ENCODE measurements at regions not wholly inside any gene's neighbourhood (a gene's known extent, or its start where the extent isn't known, plus 50 kb on each side); places are given as distances from the start of the nearest gene placed in this dataset.

- H3K4me3 ChIP-seq (ENCODE audit: low read depth, low read length): no peak overlapping the region
- DNase-seq (ENCODE audit: low read depth): no peak
- TF ChIP-seq, protein P1, sequence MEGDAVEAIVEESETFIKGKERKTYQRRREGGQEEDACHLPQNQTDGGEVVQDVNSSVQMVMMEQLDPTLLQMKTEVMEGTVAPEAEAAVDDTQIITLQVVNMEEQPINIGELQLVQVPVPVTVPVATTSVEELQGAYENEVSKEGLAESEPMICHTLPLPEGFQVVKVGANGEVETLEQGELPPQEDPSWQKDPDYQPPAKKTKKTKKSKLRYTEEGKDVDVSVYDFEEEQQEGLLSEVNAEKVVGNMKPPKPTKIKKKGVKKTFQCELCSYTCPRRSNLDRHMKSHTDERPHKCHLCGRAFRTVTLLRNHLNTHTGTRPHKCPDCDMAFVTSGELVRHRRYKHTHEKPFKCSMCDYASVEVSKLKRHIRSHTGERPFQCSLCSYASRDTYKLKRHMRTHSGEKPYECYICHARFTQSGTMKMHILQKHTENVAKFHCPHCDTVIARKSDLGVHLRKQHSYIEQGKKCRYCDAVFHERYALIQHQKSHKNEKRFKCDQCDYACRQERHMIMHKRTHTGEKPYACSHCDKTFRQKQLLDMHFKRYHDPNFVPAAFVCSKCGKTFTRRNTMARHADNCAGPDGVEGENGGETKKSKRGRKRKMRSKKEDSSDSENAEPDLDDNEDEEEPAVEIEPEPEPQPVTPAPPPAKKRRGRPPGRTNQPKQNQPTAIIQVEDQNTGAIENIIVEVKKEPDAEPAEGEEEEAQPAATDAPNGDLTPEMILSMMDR (IDR thresholded peaks at IDR 0.05; ENCODE audit: insufficient read depth, low read depth, low read length): no peak
Observed at GRCh38 chr2:76080154-76080553, 369.4 kb upstream of the GCFC2 start.

DNA sequence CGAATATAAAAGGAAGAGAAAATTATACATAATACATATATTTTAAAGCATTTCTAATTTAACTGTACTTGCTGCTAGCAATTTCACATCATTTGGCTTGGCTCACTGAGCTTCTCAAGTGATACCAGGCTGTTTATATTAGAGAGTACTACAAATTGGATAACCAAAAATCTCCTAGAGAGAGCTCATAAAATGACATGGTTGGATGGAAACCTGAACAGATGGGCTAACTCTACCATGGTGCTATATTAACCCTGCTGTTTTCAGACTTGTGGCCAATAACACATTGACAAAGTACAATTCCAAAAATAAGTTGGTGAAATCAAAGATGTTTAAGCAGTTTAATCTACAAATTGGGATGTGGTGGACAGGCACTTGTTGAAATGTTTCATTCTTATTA lies 364.4 kb upstream of the GCFC2 start:
- TF ChIP-seq, protein P1 (IDR thresholded peaks at IDR 0.05; ENCODE audit: insufficient read depth, low read depth, low read length): no peak
- DNase-seq (ENCODE audit: low read depth): no peak
- H3K4me3 ChIP-seq (ENCODE audit: low read depth, low read length): no peak overlapping the region

DNA sequence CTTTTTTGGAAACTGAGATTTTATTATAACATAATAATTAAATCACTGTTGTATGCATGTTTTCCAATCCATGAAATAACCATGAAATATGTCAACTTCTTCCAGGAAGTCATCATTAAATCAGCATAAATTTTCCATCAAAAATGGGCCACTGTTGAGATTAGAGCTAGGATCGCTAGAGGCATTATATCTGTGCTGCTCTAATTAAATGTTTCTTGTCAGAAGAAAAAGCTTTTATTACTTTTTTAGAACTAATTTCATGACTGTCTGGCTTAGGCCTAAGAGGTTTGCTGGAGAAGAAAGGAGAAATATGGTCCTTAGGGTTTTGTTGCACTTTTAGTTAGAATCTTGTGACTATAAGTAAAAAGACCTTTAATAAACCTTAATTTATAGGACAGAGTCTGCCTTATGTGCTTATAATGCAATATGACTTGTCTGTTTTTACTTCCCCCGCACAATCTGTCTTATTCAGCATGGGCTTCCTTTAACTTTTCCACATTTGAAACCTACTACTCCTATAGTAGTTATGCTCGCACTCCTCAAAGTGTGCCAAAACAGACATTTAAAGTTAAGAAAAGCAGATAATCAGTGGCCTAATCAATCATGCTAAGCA lies 363.4 kb upstream of the GCFC2 start:
- TF ChIP-seq, protein P1 (IDR thresholded peaks at IDR 0.05; ENCODE audit: insufficient read depth, low read depth, low read length): no peak
- no peak for DNase-seq (ENCODE audit: low read depth)
- H3K4me3 ChIP-seq (ENCODE audit: low read depth, low read length): no peak overlapping the region

- H3K4me3 ChIP-seq (ENCODE audit: low read depth, low read length): no peak overlapping the region
- TF ChIP-seq, protein P1 (IDR thresholded peaks at IDR 0.05; ENCODE audit: insufficient read depth, low read depth, low read length): no peak
- DNase-seq (ENCODE audit: low read depth): no peak
Observed at GRCh38 chr2:76050196-76050595, 339.5 kb upstream of the GCFC2 start.

DNA sequence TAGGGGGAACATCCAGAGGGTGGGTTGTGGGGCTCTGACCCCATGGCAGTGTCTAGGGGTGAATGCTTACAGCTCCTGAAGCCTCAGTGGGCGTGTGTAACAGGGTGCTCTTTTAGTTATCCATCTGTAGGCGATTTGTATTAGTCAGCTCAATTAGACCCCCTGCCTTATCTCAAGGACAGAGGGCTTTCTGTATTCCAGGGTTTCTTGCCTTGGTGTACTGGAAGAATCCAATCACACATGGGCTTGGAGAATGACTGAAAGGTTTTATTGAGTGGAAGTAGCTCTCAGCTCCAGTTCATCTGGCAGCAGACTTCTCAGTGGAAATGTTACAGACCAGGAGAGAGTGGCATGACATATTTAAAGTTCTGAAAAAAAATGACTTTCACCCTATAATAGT lies 334.0 kb upstream of the GCFC2 start:
- TF ChIP-seq, protein P1 (IDR thresholded peaks at IDR 0.05; ENCODE audit: insufficient read depth, low read depth, low read length): no peak
- DNase-seq (ENCODE audit: low read depth): no peak
- H3K4me3 ChIP-seq (ENCODE audit: low read depth, low read length): no peak overlapping the region

GRCh38 chr2:76039505-76039904 lies 328.8 kb upstream of the GCFC2 start:
- H3K4me3 ChIP-seq (ENCODE audit: low read depth, low read length): no peak overlapping the region
- DNase-seq (ENCODE audit: low read depth): no peak
- TF ChIP-seq, protein P1 (IDR thresholded peaks at IDR 0.05; ENCODE audit: insufficient read depth, low read depth, low read length): no peak

DNA sequence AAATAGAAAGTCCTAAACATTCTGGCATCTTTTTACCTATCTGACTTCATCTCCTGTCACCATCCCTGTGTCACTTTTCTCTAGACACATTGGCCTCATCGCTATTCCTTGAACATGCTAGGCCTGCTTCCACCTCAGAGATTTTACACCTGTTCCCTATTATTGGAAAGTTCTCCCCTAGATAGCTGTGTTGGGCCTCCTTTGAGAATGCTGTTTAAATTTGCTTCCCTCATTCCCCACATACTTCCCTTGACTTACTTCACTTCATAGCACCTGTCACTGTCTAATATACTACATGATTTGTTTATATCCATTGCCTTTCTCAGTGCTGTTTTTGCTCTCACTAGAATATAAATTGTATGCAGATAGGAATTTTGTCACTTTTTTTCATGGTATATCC lies 317.0 kb upstream of the GCFC2 start:
- no peak for DNase-seq (ENCODE audit: low read depth)
- H3K4me3 ChIP-seq (ENCODE audit: low read depth, low read length): no peak overlapping the region
- TF ChIP-seq, protein P1 (IDR thresholded peaks at IDR 0.05; ENCODE audit: insufficient read depth, low read depth, low read length): no peak
